IPS DF 4.7 (cell line): ENCODE measurements at regions not wholly inside any gene's neighbourhood (a gene's known extent, or its start where the extent isn't known, plus 50 kb on each side); places are given as distances from the start of the nearest gene placed in this dataset.

ENCODE experiments used
- DNase-seq: peaks from one replicate; pipeline ENCODE4 v3.0.0-alpha.2; 2013; ENCODE audit warnings: low spot score; ENCODE audit errors: extremely low read depth

DNA sequence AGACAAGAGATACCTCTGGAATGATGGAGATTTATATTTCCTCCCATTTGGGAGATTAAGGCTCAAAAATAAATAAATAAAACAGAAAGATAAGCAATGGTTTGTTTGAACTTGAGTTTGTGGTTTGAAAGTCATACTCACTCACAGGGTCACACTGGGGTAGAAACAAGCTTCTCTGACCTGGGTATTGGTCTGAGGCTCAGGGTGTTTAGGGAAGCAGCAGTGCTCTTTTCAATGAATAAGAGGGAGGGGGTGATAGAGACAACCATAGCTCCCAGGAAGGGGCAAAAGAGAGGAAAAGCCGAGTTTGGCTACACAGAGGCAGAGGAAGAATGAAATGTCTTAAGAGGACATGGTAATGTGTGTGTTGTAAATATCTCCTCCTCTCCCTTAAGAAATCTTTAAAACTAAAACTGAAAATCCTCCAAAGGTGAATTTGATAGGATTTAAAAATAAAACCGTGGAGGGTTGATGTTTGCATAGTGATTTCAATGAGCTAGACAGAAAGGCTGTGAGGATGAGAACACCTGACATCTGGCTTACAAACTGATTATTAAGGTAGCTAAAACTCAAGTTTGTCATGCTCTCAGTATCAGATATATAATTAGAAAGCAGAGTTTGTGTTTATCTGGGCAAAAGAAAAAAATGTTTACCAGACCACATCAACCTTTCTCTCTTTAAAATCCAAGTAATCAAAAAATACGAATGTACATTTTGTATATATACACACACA, 159.9 kb upstream of the TMEFF2 start:
- DNase-seq: no peak

DNA sequence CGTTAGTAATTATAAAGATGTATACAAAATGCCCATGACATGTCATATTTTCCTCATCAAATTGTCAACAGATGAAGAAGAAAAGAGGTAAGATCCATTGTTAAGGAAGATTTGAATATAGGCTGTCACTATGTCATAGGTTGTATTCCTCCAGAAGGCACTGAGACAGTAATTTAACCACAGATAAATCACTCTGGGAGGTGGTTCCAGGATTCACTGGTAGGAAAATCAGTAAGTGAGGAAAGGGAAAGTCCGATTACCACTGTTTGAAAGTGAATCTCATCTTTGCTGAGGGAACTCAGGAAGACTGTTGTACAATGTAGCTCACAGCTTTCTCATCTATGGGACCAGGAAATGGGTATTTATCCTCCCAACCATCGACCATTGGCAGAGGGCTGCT, 152.8 kb upstream of the TMEFF2 start:
- DNase-seq: no peak

DNA sequence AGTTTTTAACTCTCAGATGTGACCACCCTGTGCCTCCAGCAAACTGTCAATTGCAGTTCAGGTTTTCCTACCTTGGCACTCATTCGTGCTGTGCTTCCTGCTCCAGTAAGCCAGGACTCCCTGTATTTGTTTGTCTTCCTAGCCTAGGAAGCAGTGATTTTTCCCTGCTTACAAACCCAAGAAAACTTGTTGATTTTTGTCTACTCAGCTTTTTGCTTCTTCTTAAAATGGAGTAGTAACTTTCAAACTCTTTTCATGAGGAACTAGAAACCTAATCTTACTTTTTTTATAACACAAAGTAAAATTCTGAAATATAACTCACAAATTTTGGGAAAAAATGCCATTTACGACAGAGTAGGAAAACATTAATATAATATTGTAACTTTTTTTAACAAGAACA, 150.6 kb upstream of the TMEFF2 start:
- no peak for DNase-seq

DNA sequence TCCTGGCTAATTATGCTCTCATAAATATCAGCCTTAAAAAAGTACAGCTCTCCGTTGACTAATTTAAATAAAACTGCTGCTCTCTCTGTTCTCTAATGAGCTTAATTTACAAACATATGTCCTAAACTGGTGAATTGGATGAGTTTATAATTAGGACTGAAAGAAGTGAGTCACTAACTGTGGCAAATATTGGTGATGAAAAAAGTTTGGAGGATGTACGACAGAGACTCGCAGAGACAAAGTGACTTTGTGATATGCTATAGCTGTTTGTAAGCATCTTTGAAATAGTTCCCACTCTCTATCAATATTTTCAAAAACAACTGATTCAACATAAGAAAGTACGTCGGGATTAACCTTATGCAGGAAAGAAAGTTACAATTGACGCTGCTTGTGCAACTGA, 138.9 kb upstream of the TMEFF2 start:
- DNase-seq: no peak

DNA sequence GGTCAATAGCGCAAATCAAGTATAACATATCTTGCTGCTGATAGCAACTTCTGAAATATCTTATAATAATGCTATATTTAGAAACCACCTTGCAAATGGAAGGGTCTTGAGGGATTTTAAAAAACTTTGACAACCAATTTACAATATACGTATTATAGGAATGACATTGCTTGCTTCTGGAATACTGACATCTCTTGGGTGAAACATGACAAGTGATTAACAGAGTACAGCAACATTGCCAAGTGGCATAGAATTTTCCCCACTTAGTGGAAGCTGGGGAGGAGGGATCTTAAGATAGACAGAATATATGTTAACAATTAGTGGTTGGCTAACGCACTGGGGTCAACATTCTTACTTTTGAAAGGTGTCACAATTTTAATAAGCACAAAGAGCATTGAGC, 133.6 kb upstream of the TMEFF2 start:
- DNase-seq: no peak

DNA sequence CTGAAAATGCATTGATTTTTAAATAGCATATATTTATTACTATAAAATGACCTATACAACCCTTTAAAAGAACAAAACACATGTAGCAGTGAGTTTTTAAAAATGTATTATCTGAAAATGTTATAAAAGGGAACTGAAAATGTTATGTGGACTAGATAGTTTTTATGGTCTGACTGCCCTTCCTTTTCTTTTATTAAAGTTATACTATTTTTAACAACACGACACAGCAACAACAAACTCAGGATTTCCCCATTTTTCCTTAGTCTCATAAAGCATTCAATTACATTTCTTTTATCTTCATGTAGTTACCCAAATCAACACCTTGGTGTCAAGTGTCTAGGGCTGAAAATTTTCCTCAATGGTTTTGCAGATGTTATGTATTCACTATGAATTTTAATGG, 132.8 kb upstream of the TMEFF2 start:
- no peak for DNase-seq

DNA sequence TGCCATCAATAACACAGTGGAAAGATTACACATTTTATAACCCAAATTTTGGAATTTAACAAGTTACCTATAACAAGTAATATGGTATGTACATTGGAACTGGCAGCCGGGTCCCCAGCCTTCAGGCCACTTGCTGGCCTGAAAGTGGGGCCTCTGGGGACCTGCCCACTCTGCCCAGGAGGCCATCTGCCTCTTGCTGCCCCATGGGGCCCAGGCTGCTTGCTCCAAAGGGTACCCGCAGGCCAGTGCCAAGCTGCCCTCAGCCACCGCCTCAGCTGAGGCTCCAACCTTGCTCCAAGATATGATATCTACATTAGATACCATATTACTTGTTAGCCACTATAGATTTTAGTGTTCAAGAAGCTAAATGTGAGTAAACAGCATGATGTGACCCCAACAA, 120.8 kb upstream of the TMEFF2 start:
- no peak for DNase-seq

DNA sequence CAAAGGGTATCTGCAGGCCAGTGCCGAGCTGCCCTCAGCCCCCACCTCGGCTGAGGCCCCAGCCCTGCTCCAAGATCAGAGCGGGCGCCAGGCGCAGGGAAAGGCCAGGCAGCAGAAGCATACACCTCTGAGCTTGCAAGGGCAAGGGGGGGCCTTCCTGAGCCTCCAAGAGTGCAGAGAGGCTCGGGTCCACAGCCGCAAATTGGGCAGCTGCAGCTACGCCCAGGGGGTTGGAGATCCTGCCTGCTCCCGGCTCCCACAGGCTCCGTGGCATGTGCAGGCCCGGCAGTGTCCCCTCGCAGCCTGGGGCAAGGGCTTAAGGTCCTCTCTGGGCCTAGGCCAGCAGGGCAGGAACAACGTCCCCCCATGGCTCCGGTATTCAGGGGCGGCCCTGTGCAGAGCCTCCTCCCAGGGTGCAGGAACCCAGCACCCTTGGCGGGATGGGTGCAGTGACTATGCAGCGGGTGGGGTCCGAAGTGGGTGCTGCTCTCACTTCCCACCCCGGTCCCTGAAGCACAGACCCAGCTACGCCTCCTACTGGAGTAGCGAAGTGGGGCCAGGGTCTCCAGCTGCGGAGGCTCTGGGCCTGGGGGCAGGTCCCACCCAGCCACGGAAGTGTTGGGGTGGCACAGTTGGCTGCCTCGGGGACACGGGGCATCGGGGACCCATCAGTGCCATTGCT, 120.2 kb upstream of the TMEFF2 start:
- no peak for DNase-seq

DNA sequence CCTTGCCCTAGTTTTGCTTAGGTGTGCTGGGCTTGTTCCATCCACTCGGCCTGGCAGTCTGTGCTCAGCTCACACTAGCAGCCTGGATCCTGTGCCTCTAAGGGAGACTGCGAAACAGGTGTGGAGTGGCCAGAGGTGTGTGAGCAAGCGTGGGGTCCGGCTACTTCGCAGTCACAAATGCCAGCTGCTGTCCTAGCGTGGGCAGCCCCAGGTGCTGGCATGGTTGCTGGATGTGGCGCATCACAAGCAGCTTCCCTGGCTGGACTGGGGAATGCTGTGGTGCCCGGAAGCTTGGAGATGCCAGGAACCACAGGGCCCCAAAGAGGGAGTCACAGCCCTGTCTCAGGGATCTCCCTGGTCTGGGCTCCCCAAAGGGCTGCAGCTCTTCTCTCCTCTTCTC, 119.0 kb upstream of the TMEFF2 start:
- DNase-seq: no peak

DNA sequence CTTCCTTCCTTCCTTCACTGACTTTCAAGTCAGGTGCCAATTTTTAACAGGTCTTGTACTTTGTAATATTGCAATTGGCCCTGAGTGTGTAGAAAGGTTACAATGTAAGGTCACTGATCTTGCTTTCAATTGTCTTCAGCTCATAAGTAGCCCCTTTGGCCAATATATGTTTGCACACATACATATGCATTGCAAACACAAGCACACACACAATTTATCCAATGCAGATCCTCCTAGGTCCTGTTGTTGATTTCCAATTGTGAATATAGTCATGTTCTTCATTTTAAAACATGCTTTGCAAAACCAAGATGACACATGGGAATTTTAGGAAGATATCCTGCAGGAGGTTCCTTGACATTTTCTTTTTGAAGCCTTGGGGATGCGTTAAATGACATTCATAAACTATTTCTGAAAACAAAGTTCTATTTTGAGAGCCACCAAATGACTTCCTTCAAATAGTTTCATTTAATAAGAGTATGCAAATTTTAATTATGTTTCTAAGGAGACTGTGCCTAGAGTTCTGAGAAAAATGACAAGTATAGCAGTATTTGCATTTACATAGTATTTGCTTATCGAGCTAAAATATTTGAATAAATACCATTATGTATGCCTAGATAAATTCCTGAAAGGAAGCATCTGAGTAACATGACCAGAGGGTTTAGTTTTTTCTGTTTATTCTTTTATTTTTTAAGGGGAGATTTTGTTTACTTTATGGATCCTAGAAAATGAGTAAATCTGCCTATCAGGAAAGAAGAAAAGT, 117.1 kb upstream of the TMEFF2 start:
- DNase-seq: no peak

DNA sequence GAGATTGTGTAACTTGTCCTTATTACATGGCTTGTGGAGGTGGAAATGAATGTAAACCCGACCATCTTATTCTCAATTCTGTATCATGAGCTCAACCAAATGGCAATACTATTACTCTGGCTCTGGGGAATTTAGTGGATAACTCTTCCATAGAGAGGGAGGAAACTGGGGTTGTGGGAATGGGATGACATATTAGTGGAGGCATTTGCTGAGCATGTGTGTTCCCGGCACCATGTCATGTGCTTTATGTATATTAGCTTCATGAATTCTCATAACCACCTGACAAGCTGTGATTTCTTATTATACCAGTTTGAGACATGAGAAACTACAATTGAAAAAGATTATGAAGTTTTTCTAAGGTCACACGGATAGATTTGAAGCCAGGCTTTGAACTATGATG, 112.8 kb upstream of the TMEFF2 start:
- DNase-seq: no peak

DNA sequence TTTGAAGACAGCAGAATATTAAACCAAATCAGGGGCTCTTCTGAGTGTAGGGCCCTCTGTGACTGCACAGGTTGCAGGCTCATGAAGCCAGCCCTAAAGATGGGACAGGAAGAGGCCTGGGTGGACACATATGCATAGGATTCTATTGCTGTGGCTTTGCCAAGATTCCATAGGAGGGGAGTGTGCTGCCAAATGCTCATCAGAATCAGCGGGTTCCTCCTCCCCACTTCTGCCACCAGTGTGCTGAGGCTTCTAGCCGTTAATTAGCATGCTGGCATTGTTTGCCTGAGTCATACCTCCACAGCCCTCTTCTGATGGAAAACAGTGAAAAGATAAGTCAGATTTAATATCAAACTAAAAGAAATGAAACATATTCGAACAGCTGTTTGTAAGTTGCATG, 103.9 kb upstream of the TMEFF2 start:
- no peak for DNase-seq

DNA sequence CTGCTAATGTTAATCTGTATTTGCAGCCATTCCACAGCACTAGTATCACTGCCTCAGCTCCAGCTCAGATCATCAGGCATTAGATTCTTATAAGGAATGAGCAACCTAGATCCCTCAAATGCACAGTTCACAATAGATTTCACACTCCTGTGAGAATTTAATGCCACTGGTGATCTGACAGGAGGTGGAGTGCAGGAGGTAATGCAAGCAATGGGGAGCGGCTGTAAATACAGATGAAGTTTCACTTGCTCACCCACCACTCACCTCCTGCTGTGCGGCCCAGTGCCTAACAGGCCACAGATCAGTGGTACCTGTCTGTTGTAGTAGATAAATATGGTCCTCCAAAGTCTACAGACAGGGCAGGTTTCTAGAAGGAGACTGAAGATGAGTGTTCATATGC, 97.7 kb upstream of the TMEFF2 start:
- no peak for DNase-seq

DNA sequence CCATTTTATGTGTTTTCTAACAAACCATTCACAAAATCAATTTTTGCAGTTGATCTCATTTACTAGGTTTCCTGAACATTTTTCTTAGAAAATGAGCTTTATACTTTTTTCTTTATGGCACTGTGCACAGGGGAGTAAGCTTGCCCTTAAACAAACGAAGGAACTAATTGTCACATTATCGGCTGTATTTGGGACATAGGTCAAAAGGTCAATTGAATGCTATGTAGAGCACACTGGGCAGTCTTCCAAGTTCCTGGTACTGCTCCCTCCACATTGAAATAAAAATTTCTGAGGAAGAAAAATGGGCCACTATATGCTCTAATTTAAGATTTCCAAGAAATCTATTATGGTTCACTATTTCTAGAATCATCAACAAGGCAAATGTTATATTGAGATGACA, 93.6 kb upstream of the TMEFF2 start:
- no peak for DNase-seq

DNA sequence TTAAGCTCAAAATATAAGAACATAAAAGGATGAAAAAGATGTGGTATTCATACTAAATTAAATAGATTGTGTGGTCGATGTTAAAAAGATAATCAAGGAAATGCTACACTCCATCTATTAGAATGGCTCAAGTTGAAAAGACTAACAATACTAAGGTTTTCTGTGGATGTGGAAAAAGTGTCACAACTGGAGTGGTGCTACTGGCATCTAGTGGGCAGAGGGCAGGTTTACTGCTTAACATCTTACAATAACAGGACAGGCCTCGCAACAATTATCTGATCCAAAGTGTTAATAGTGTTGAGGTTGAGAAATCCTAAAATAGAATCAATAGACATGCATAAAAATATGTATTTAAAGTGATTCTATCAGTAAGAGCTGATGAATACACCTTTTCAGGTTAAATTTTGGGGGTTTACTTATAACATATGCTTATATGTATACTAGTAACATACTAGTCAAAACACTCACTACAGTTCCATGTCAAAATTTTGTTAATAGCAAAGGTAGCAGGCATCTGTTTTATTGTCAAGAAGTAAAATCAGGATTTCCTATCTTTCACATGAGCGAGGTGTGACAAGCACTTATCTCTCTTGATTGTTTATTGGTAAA, 91.5 kb upstream of the TMEFF2 start:
- no peak for DNase-seq

DNA sequence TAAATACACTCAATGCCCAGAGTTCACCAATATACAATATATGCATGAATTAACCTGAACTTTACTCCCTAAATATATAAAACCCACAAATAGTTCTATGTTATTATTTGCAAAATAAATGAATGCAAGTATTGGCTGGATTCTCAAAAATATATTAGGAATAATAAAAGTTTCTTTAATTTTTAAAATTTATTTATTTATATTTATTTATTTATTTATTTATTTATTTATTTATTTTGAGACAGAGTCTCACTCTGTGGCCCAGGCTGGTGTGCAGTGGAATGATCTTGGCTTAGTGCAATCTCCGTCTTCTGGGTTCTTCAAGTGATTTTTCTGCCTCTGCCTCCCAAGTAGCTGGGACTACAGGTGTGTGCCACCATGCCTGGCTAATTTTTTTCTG, 88.7 kb upstream of the TMEFF2 start:
- DNase-seq: no peak

DNA sequence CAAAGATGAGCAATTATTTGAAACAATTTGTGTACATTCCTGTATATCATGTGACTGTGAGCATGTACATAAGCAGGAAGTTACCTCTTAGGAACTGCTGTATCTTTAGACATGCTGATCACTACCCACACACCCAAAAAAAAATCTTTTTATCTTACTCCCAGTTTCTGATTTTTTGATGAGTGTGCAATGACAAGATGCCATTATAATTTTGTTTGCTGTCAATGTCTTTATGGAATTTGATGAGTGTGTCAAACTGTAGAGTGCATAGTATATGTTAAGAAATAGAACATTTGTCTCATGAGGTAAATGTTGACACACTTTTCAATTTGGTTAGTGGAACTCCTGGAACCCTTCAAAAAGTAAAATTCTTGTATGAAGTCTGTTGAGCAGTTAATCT, 84.0 kb upstream of the TMEFF2 start:
- DNase-seq: no peak

DNA sequence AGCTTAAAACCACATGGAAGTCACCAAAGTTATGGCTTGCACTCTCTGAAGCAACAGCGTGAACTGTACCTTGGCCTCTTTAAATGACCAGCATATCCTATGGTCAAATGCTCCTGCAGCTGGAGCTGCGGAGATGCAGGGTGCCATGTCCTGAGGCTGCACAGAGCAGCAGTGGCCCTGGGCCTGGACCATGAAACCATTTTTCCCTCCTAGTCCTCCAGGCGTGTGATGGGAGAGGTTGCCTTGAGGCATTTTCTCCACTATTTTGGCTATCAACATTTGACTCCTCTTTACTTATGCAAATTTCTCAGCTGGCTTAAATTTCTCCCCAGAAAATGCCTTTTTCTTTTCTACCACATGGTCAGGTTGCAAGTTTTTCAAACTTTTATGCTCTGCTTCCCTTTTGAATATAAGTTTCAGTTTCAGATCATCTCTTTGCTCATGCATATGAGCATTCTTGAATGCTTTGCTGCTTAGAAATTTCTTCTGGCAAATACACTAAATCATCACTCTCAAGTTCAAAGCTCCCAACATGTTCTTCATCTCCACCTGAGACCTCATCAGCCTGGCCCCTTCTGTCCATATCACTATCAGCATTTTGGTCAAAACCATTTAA, 82.9 kb upstream of the TMEFF2 start:
- DNase-seq: no peak

DNA sequence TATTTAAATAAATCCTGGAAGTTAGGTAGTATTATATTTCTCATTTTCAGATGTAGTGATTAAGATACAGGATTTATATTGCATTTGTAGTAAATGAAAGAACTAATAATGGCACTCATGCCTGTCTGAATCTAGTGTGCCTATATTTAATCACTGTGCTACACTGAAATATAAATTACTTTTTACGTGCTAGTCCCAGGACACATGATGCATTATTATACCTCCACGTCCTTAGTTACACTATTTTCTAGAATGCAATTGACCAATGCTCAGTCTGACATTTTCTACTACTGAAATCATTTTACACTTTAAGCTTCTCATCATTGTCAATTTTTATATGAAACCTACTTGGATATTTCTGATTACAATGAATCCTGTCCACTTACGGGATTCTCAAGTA, 80.9 kb upstream of the TMEFF2 start:
- DNase-seq: no peak

DNA sequence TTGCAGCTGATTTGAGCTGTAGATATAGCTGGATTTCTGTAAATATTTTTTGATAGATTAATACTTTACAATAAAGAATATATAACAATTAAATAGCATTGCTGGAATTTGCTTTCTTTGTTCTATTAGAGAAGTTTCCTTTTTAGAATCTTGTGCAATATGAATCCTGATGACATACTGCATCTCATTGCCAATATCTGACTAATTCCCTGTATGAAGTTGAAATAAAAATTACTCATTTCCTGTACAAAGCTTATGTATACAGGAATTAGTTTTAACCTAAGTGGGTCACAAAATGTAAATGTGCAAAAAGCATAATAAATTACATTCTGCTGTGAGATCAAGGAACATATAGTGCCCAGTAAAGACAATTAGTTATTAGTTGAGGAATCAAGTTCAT, 72.8 kb upstream of the TMEFF2 start:
- no peak for DNase-seq

DNA sequence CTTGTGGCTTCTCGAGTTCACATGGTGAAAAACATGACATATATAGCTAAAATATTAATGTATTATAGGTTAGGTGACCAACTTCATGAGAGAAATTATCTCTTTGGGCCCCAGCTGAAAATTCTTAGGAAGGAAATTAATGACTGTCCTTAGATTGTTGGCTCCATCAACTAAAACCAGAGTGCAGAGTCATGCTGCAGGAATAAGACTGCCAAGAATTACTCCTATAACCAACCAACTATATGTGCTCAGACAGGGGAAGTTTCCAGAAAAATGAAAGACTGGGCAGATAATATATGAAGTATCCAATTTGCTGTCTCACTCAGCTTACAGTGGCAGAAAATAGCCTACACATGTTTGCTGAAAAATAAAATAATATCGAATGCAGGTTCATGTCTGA, 71.0 kb upstream of the TMEFF2 start:
- no peak for DNase-seq

DNA sequence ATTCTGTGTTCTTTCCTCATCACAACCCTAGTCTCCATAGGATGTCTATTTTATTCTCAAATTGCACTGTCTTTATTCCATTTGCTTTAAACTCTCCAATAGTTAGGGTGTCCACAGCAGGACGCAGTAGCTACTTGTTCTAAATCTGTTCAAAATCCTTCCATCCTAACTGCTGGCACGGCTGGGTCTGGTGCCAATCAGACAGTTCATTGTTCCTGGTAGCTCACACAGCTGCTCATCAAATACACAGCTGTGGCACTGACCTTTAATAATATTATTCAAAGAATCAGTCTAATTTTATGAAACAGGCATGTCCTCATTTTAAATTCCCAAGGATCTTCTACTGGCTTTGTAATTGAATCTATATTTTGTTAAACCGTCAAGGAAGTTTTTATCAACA, 59.7 kb upstream of the TMEFF2 start:
- no peak for DNase-seq
